ENCODE measurements at regions not wholly inside any gene's neighbourhood (a gene's known extent, or its start where the extent isn't known, plus 50 kb on each side); places are given as distances from the start of the nearest gene placed in this dataset.

DNA sequence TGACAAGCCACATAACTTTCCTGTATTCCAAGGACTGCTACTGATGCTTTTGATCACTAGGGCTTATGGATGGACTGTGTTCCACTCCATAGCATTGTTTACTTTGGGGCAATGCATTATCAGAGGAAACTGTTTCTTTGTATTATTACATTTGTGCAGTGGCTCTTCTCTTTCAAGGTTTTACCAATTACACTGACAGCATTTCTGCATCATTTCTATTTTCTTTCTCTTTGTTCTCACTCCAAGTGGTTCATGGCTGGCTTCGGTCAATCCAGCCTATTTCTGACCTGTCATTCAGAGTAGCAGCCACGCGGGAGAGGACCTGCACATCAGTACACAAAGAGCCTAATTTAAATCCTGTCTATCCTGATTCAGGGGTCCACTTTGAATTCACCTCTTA lies 711.0 kb downstream of the TLE4 start:
- DNase-seq = no peak

GRCh38 chr9:80259079-80259478 lies 687.3 kb downstream of the TLE4 start:
- no peak for DNase-seq

- DNase-seq = no peak
Observed at GRCh38 chr9:80251778-80252177, 680.0 kb downstream of the TLE4 start.

DNA sequence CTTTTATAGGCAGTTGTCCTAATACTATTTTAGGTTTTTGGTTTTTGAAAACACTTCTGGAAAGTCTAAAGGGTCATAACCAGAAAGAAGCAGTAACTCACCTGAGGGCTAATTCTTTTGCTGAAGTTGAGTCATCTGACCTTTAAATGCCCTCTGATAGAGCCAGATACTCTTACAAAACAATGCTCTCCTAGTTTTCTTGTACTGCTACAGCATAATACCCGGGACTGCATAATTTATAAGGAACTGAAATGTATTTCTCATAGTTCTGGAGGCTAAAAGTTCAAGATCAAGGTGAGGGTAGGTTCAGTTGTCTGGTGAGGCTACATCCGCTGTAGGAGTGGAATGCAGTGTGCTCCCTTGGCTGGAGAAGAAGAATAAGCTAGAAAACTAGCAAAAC lies 670.3 kb downstream of the TLE4 start:
- no peak for DNase-seq

GRCh38 chr9:80235752-80236151 lies 664.0 kb downstream of the TLE4 start:
- DNase-seq = no peak

GRCh38 chr9:80233906-80234305 lies 662.1 kb downstream of the TLE4 start:
- DNase-seq = no peak

GRCh38 chr9:80233102-80233843 lies 661.5 kb downstream of the TLE4 start:
- no peak for DNase-seq

DNA sequence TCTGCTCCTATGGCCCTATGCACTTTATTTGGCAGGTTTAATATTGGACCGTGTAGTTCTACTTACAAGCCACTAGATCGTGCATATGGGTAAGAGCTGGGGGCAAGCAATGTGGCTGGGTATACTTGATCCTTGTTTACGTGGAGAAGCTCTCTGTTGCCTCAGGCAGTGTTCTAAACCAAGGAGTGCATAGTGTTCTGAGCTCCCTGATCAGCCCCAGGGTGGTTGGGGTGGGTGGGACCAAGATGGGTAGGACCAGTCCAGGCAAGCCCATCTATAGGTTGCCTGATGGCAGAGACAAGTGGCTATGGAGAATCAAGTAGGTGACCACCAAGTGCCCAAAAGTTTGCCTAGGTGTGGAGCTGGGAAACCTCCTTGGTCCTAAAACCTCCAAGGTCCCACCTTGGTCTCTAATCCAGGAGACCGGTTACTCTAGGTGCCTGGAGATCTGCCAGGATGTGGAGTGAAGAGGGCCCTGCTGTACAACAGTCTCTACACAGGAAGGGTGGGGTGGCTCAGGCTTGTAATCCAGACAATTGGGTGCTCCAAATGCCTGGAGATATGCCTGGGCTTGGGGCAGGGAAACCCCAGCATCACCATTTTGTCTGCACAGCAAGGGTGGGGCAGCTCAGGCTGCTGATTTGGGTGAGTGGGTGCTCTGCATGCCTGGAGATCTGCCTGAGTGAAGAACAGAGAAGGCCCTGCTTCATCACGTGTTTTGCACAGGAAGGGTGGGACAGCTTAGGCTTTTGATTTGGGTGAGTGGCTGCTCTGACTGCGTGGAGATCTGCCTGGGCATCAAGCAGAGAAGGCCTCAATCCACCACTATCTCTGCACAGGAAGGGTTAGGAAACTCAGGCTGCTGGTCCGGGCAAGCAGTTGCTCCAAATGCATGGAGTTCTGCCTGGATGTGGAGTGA lies 659.8 kb downstream of the TLE4 start:
- no peak for DNase-seq

- DNase-seq = no peak
Observed at GRCh38 chr9:80223897-80224296, 652.1 kb downstream of the TLE4 start.

DNA sequence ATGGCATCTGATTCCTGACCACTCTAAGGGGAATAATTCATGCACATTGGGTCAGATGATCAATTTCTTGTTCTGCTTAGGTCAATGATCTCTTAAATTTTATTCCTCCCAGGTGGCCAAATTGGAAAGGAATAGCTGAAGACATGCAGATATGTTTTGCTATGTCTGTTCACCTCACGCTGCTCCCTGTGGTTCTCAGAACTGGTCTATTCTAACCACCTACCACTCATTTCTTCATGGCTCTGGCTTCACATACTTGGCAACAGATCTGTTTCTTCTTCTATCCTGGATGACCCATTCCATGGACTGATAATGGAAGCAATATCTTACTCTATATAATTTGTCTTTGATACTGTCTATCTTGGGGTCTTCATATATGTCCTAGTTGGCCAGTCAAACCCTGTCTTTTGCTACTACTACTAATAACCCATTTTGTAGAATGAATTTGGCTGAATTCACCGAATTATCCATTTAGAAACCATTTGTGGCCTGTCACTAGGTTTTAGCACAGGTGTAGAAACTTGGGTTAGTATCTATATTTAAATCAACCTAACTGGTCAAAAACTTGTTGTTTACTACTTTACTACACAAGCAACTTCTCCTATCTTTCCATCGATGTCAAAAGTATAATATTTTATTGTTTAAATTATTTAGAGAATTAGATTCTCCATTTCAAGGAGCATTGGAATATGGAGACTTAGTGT lies 650.9 kb downstream of the TLE4 start:
- DNase-seq = no peak

- no peak for DNase-seq
Observed at GRCh38 chr9:80218328-80218727, 646.6 kb downstream of the TLE4 start.

GRCh38 chr9:80213613-80214012 lies 641.8 kb downstream of the TLE4 start:
- DNase-seq = no peak

DNA sequence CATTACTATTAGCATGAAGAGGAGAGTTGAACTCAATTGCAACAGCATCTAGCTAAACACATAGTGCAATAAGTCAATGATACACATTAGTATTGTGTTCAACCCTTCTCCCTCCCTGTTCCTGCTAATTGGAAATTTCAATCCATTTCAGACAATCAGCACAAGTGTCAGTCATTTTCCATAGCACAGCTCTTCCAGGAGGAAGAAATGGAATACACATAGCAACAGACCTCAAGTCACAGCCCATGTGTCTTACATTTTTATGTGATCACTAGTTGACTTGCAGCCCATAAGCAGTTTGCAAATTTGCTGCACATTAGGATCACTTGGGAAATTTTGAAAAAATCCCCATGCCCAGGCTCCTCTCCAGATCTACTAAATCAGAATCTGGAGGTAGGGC lies 636.9 kb downstream of the TLE4 start:
- DNase-seq = no peak

DNA sequence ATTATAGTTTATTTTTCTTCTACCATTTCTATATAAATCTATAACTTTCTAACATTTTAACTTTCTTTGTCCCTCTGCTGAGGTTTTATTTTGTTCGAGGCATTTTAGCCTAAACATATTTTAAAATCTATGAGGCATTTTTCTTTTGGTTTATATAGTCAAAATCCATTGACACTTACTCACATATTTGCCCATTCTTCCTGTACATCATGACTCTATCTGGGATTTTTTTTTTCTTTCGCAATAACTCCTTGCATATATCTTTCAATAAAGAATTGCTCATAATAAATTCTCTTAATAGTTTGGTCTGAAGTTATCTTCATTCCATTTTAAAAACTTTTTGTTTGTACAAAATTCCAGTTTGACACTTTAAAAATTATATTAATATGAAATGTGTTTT lies 632.3 kb downstream of the TLE4 start:
- no peak for DNase-seq

GRCh38 chr9:80197661-80198060 lies 625.9 kb downstream of the TLE4 start:
- DNase-seq = no peak

DNA sequence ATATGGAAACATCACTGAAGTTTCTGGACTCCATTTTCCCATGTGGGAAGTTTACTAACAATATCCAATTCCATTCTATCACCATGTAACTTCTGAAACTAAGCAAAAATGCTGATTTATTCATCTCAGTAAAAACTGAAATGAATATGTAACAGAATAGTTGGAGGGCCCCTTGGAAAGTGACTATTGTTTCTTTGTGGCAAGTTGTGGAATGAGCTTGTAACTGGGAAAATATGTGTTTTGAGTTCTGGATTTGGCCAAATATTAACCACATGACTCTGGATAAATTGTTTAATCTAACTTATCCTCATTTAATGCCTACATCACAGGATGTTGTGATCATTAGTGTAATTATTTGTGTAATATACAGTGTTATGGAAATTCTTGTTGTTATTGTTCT lies 619.3 kb downstream of the TLE4 start:
- no peak for DNase-seq

- DNase-seq = no peak
Observed at GRCh38 chr9:80188579-80188978, 616.8 kb downstream of the TLE4 start.

GRCh38 chr9:80185112-80185738 lies 613.5 kb downstream of the TLE4 start:
- no peak for DNase-seq

DNA sequence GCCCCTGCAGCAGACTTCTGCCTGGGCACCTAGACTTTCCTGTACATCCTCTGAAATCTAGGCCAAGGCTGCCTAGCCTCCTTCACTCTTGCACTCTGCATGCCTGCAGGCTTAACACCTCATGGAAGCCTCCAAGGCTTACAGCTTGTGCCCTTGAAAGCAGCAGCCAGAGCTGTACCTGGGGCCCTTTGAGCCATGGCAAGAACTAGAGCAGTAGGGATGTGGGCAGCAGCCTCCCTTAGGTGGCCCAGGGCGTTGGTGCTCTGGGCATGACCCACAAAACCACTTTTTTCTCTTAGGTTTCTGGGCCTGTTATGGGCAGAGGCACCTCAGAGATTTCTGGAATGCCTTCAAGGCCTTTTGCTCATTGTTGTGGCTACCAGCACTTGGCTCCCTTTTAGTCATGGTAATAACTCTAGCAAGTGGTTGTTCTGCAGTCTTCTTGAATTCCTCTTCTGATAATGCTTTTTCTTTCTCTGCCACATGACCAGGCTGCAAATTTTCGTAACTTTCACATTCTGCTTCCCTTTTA lies 606.2 kb downstream of the TLE4 start:
- DNase-seq = no peak

DNA sequence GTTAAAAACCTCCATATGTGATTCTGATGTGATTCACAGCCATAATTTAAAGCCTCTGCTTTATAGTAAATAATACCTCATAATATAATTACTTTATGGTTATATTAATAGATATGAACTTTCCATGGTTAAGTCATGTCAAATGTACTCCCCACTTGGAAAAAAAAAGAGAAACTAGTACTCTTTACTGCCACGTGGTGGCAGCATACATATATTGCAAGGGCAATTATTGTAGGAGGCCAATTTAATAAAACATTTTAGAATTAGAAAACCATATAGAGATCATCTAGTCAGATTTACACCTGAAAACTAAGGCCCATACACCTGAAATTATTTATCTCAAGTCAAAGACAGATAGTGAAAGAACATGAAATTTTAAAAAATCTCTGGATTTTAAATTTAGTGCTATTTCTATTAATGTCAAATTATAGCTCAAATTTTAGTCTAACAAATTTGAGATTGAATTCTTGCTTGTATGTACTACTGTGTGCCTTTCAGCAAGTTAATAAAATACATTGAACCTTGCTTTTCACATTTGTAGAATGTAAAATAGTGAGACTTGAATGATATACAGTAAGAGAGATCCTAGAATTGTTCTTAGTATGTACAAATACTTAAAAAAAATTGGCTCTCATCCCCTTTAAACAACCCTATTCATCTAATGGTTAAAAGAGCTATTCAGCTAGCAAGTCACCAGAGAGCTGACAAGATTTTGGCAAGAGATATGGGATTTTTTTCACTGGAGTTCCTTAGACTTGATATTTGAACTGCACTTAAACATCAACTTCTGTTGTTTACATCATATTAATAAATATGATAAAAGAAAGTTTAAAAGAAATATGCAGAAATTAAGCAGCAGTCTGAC lies 603.8 kb downstream of the TLE4 start:
- DNase-seq = peak; percentile 73

GRCh38 chr9:80163889-80164288 lies 592.1 kb downstream of the TLE4 start:
- no peak for DNase-seq
